Hepatocyte (in vitro differentiated cells): ENCODE measurements at regions not wholly inside any gene's neighbourhood (a gene's known extent, or its start where the extent isn't known, plus 50 kb on each side); places are given as distances from the start of the nearest gene placed in this dataset.

Source experiments
- EZH2 ChIP-seq: fragments of 200-600 bp; sonication (generic); IDR thresholded peaks from 2 replicates; pipeline ENCODE4 v1.6.1; 2016; ENCODE audit warnings: antibody characterized with exemption, mild to moderate bottlenecking, borderline replicate concordance
- TF ChIP-seq, protein P1 (sequence below): fragments of 200-600 bp; sonication (generic); IDR thresholded peaks from 2 replicates; pipeline ENCODE4 v1.5.1; 2016; ENCODE audit warnings: antibody characterized with exemption, mild to moderate bottlenecking; ENCODE audit not compliant: poor library complexity

DNA sequence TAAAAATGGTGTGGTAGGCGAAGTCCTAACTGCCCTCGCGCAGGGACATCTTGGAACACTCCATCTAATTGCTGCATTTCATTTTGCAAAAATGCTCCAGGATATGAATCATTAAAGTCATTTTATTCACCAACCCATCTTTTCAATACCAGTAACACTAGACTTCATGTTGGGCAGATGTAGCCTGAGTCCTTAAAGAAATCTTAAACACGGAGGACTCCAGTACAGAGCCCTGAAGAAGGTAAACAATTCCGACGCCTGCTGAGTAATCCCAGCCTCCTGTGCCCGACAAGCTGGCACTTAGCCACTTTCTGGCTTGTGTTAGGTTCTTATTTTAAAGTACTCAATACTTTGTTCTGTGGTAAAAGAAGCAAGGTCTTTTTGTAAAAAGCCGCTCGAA, 58.0 kb upstream of the IRS2 start:
- TF ChIP-seq, protein P1, sequence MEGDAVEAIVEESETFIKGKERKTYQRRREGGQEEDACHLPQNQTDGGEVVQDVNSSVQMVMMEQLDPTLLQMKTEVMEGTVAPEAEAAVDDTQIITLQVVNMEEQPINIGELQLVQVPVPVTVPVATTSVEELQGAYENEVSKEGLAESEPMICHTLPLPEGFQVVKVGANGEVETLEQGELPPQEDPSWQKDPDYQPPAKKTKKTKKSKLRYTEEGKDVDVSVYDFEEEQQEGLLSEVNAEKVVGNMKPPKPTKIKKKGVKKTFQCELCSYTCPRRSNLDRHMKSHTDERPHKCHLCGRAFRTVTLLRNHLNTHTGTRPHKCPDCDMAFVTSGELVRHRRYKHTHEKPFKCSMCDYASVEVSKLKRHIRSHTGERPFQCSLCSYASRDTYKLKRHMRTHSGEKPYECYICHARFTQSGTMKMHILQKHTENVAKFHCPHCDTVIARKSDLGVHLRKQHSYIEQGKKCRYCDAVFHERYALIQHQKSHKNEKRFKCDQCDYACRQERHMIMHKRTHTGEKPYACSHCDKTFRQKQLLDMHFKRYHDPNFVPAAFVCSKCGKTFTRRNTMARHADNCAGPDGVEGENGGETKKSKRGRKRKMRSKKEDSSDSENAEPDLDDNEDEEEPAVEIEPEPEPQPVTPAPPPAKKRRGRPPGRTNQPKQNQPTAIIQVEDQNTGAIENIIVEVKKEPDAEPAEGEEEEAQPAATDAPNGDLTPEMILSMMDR = no peak
- TF ChIP-seq EZH2 = no peak
